ENCODE measurements at regions not wholly inside any gene's neighbourhood (a gene's known extent, or its start where the extent isn't known, plus 50 kb on each side); places are given as distances from the start of the nearest gene placed in this dataset.

GRCh38 chr12:87381742-87382141, 647.5 kb downstream of the C12orf50 start:
- no peak for TF ChIP-seq AEBP2 (tag by site-specific recombination; IDR thresholded peaks at IDR 0.05; ENCODE audit: borderline replicate concordance)
- no peak for TF ChIP-seq ZBTB17 (tag by site-specific recombination; IDR thresholded peaks at IDR 0.05)
- TF ChIP-seq ZNF394 (tag by site-specific recombination; IDR thresholded peaks at IDR 0.05; ENCODE audit: borderline replicate concordance): no peak
- no peak for TF ChIP-seq ZNF600 (tag by site-specific recombination; IDR thresholded peaks at IDR 0.05)
- TF ChIP-seq, protein P1, sequence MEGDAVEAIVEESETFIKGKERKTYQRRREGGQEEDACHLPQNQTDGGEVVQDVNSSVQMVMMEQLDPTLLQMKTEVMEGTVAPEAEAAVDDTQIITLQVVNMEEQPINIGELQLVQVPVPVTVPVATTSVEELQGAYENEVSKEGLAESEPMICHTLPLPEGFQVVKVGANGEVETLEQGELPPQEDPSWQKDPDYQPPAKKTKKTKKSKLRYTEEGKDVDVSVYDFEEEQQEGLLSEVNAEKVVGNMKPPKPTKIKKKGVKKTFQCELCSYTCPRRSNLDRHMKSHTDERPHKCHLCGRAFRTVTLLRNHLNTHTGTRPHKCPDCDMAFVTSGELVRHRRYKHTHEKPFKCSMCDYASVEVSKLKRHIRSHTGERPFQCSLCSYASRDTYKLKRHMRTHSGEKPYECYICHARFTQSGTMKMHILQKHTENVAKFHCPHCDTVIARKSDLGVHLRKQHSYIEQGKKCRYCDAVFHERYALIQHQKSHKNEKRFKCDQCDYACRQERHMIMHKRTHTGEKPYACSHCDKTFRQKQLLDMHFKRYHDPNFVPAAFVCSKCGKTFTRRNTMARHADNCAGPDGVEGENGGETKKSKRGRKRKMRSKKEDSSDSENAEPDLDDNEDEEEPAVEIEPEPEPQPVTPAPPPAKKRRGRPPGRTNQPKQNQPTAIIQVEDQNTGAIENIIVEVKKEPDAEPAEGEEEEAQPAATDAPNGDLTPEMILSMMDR (tag by site-specific recombination; IDR thresholded peaks at IDR 0.05): no peak
- TF ChIP-seq ZNF239 (tag by site-specific recombination; IDR thresholded peaks at IDR 0.05): no peak
- TF ChIP-seq ZNF707 (tag by site-specific recombination; IDR thresholded peaks at IDR 0.05): no peak
- TF ChIP-seq ZNF350 (tag by site-specific recombination; IDR thresholded peaks at IDR 0.05): no peak
- no peak for TF ChIP-seq ZNF354C (tag by site-specific recombination; IDR thresholded peaks at IDR 0.05; ENCODE audit: borderline replicate concordance, low read depth)
- no peak for TF ChIP-seq EGR2 (tag by site-specific recombination; IDR thresholded peaks at IDR 0.05; ENCODE audit: low read depth)
